ENCODE measurements at regions not wholly inside any gene's neighbourhood (a gene's known extent, or its start where the extent isn't known, plus 50 kb on each side); places are given as distances from the start of the nearest gene placed in this dataset.
"Not testable (repeated sequence)": the region's sequence is repeated elsewhere in the genome, so short reads cannot be mapped to it uniquely, and the experiment has no call there.

DNA sequence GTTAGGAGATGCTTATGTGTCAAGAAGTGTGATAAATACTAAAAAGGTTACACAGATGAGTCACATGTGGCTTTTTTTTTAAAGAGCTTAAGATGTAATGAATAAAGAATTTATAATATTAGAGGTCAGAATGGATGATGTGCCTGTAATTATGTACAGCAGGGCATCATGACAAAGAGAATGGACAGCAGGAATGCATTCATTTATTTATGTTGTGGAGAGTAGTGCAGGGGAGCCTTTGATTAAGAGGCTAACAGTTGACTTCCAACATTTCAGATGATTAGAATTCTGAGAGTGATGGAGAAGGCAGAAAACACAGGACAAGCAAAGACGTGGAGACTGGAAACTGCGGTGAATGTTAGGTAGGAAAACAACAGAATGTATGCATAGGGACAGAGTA is 691.4 kb upstream of the POM121L12 start:
- TF ChIP-seq POLR2AphosphoS5 (IDR thresholded peaks at IDR 0.05; ENCODE audit: borderline replicate concordance, low read depth, low read length) = no peak
- no peak for TF ChIP-seq FOXP2 (optimal IDR thresholded peaks at IDR 0.05; ENCODE audit: control extremely low read depth, extremely low read length, insufficient read depth)
- no peak for TF ChIP-seq EZH2 (IDR thresholded peaks at IDR 0.05)
- no peaks in the 10 kb centered on the region for H3K36me3 ChIP-seq (ENCODE audit: insufficient read depth, low read length)
- DNase-seq (ENCODE audit: low read depth, low spot score) = no peak
- no peak overlapping the region for H3K9ac ChIP-seq (ENCODE audit: insufficient read length)
- no peak overlapping the region for H3K4me3 ChIP-seq
- H3K27ac ChIP-seq = no peak overlapping the region
- no peaks in the 10 kb centered on the region for H3K9me3 ChIP-seq (ENCODE audit: low read depth, low read length)

DNA sequence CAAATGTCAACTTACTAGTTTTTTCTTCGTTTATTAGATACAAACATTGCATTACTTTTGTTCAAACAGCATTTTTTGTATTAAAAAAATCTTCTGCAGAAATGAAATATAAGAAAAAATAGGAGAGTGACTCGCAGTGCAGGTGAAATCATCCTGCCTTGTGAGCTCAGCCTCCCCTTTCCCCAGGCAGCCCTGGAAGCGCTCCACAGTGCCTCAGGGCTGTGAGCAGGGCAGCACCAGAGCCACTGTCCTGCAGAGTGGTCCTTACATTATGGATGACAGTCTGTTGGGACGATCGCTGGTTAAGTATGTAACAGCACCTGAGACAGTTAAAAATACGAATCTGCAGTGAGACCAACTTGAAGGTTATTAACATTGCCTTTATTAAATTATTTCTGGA is 695.4 kb upstream of the POM121L12 start:
- Histone ChIP-seq H3K36me3 (ENCODE audit: insufficient read depth, low read length) (no peaks in the 10 kb centered on the region), H3K9me3 (ENCODE audit: low read depth, low read length) (no peaks in the 10 kb centered on the region), H3K9ac (ENCODE audit: insufficient read length) (no peak overlapping the region), H3K27ac (no peak overlapping the region), H3K4me3 (no peak overlapping the region)
- TF ChIP-seq POLR2AphosphoS5 (IDR thresholded peaks at IDR 0.05; ENCODE audit: borderline replicate concordance, low read depth, low read length) (no peak), FOXP2 (optimal IDR thresholded peaks at IDR 0.05; ENCODE audit: control extremely low read depth, extremely low read length, insufficient read depth) (no peak), EZH2 (IDR thresholded peaks at IDR 0.05) (no peak)
- DNase-seq (ENCODE audit: low read depth, low spot score) = no peak

DNA sequence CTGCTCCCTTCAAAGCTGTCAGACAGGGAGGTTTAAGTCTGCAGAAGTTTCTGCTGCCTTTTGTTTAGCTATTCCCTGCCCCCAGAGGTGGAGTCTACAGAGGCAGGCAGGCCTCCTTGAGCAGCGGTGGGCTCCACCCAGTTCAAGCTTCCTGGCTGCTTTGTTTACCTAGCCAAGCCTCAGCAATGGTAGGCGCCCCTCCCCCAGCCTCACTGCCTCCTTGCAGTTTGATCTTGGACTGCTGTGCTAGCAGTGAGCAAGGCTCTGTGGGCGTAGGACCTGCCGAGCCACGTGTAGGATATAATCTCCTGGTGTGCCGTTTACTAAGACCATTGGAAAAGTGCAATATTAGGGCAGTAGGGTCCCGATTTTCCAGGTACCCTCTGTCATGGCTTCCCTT is 707.1 kb upstream of the POM121L12 start:
- not testable (repeated sequence) for H3K4me3 ChIP-seq; H3K9ac ChIP-seq (ENCODE audit: insufficient read length); H3K36me3 ChIP-seq (ENCODE audit: insufficient read depth, low read length); H3K27ac ChIP-seq; H3K9me3 ChIP-seq (ENCODE audit: low read depth, low read length); DNase-seq (ENCODE audit: low read depth, low spot score)

DNA sequence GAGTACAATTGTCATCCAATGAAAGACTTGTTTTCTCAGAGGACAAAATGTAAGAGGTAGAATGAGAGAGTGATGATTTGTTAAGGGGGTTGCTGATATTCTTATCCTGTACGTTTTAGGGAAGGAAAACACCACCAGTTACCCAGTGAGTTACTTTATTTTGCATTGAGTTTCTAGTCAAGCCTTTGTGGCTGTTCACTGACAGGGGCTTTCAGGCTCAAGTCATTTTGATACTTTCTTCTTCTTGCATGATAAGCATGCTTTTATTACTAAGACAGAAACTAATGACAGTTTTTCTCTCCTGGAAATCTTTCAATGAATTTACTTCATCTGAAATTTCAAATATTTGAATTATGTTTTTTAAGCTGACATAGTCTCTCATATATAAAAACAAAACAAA is 710.2 kb upstream of the POM121L12 start:
- no peaks in the 10 kb centered on the region for H3K36me3 ChIP-seq (ENCODE audit: insufficient read depth, low read length)
- TF ChIP-seq POLR2AphosphoS5 (IDR thresholded peaks at IDR 0.05; ENCODE audit: borderline replicate concordance, low read depth, low read length) = no peak
- no peak for TF ChIP-seq EZH2 (IDR thresholded peaks at IDR 0.05)
- TF ChIP-seq FOXP2 (optimal IDR thresholded peaks at IDR 0.05; ENCODE audit: control extremely low read depth, extremely low read length, insufficient read depth) = no peak
- H3K4me3 ChIP-seq = no peak overlapping the region
- H3K9ac ChIP-seq (ENCODE audit: insufficient read length) = no peak overlapping the region
- no peak overlapping the region for H3K27ac ChIP-seq
- no peaks in the 10 kb centered on the region for H3K9me3 ChIP-seq (ENCODE audit: low read depth, low read length)
- no peak for DNase-seq (ENCODE audit: low read depth, low spot score)

DNA sequence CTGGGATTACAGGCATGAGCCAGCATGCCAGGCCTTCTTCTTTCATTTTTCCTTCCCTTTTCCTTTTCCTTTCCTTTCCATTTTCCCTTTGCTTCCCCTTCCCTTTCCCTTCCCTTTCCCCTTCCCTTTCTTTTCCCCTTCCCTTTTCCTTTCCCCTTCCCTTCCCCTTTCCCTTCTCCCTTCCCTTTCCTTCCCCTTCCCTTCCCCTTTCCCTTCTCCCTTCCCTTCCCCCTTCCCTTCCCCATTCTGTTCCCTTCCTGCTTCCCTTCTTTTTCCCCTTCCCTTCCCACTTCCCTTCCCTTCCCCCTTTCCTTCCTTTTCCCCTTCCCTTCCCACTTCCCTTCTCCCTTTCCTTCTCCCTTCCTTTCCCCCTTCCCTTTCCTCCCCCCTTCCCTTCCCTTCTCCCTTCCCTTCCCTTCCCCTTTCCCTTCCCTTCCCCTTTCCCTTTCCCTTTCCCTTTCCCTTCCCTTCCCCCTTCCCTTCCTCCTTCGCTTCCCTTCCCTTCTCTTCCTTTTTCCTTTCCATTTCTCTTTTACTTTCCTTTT is 712.2 kb upstream of the POM121L12 start:
- Histone ChIP-seq H3K4me3 (no peak overlapping the region), H3K36me3 (ENCODE audit: insufficient read depth, low read length) (no peaks in the 10 kb centered on the region), H3K9me3 (ENCODE audit: low read depth, low read length) (no peaks in the 10 kb centered on the region), H3K9ac (ENCODE audit: insufficient read length) (no peak overlapping the region), H3K27ac (no peak overlapping the region)
- TF ChIP-seq POLR2AphosphoS5 (IDR thresholded peaks at IDR 0.05; ENCODE audit: borderline replicate concordance, low read depth, low read length) (no peak), FOXP2 (optimal IDR thresholded peaks at IDR 0.05; ENCODE audit: control extremely low read depth, extremely low read length, insufficient read depth) (no peak), EZH2 (IDR thresholded peaks at IDR 0.05) (no peak)
- no peak for DNase-seq (ENCODE audit: low read depth, low spot score)

DNA sequence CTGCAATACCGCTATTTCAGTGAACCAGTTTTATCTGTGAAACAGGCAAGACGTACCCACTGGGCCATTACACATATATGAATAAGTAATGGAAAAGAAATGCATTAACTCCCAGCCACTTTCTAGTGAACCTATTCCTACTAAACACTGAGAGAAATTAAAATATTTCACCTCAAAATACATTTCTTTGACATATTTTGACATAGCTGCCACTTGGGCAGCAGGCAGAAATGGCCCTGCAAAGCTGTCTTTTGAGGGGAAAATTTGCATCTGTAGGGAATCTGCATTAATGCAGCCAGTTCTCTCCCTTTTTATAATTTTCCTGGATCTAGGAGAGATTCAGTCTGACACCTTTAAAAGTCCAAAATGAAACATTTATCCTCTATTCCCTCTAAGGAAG is 714.8 kb upstream of the POM121L12 start:
- H3K9ac ChIP-seq (ENCODE audit: insufficient read length) = no peak overlapping the region
- H3K9me3 ChIP-seq (ENCODE audit: low read depth, low read length) = no peaks in the 10 kb centered on the region
- H3K27ac ChIP-seq = no peak overlapping the region
- no peak for DNase-seq (ENCODE audit: low read depth, low spot score)
- TF ChIP-seq FOXP2 (optimal IDR thresholded peaks at IDR 0.05; ENCODE audit: control extremely low read depth, extremely low read length, insufficient read depth) = no peak
- no peak for TF ChIP-seq EZH2 (IDR thresholded peaks at IDR 0.05)
- no peak for TF ChIP-seq POLR2AphosphoS5 (IDR thresholded peaks at IDR 0.05; ENCODE audit: borderline replicate concordance, low read depth, low read length)
- no peaks in the 10 kb centered on the region for H3K36me3 ChIP-seq (ENCODE audit: insufficient read depth, low read length)
- H3K4me3 ChIP-seq = no peak overlapping the region

DNA sequence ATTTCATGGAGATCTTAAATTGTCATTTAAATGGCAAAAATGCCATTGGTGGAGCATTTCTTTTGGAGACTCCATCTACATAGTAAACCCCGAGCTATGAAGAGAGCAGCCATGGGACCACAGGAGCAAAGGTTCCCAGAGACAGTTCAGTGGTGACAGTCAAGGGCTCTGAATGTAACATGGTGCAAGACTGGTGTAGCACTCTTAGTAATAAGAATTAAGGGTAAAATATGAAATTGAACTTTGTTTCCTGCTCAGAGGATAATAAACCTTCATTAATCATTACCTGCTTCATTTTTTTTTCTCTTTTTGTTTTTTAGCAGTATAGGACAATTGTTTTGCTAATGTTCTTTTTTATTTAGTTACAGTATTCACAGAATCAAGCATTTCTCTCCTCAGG is 717.5 kb upstream of the POM121L12 start:
- H3K36me3 ChIP-seq (ENCODE audit: insufficient read depth, low read length) = no peaks in the 10 kb centered on the region
- H3K27ac ChIP-seq = no peak overlapping the region
- DNase-seq (ENCODE audit: low read depth, low spot score) = no peak
- H3K4me3 ChIP-seq = no peak overlapping the region
- no peak overlapping the region for H3K9ac ChIP-seq (ENCODE audit: insufficient read length)
- H3K9me3 ChIP-seq (ENCODE audit: low read depth, low read length) = no peaks in the 10 kb centered on the region
- TF ChIP-seq POLR2AphosphoS5 (IDR thresholded peaks at IDR 0.05; ENCODE audit: borderline replicate concordance, low read depth, low read length) (no peak), EZH2 (IDR thresholded peaks at IDR 0.05) (no peak), FOXP2 (optimal IDR thresholded peaks at IDR 0.05; ENCODE audit: control extremely low read depth, extremely low read length, insufficient read depth) (no peak)

DNA sequence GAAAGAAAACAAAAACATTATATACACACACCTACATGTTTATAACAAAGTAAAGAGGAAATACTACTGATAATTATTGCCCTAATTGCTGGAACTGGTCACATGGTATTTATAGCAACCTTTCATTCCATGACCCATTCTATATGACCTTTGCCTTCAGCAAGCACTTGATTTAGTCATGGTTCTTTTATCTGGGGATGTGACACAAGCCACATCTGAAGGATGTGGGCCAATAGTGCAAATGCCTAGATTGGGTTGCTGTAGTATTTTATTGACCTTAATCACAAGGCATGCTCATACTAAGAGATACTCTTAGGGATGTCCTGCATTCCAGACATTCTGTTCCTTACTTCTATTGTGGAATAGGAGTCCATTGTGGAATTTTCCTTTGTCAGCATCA is 723.5 kb upstream of the POM121L12 start:
- H3K27ac ChIP-seq = no peak overlapping the region
- H3K4me3 ChIP-seq = no peak overlapping the region
- H3K9me3 ChIP-seq (ENCODE audit: low read depth, low read length) = no peaks in the 10 kb centered on the region
- no peak for DNase-seq (ENCODE audit: low read depth, low spot score)
- H3K9ac ChIP-seq (ENCODE audit: insufficient read length) = no peak overlapping the region
- no peaks in the 10 kb centered on the region for H3K36me3 ChIP-seq (ENCODE audit: insufficient read depth, low read length)
- TF ChIP-seq FOXP2 (optimal IDR thresholded peaks at IDR 0.05; ENCODE audit: control extremely low read depth, extremely low read length, insufficient read depth) = no peak

DNA sequence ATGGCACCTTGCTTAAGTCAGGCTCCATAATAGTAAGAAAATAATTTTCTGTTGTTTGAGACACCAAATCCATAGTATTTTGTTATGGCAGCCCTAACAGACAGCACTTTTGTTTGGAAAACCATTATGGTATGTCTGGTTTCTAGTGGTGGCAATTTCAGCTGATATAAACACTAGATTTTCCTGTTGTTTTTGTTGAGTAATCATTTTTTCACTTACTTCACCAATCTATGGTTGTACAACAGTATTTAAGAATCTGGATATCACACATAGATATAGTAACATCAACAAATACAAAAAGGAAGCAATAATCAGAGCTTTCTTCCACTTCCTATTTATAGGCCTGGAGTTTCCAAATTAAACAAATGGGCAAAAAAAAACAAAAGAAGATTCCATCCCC is 725.8 kb upstream of the POM121L12 start:
- no peak for DNase-seq (ENCODE audit: low read depth, low spot score)
- Histone ChIP-seq H3K27ac (no peak overlapping the region), H3K9ac (ENCODE audit: insufficient read length) (no peak overlapping the region), H3K4me3 (no peak overlapping the region), H3K9me3 (ENCODE audit: low read depth, low read length) (no peaks in the 10 kb centered on the region), H3K36me3 (ENCODE audit: insufficient read depth, low read length) (no peaks in the 10 kb centered on the region)
- no peak for TF ChIP-seq FOXP2 (optimal IDR thresholded peaks at IDR 0.05; ENCODE audit: control extremely low read depth, extremely low read length, insufficient read depth)
- no peak for TF ChIP-seq EZH2 (IDR thresholded peaks at IDR 0.05)
- TF ChIP-seq POLR2AphosphoS5 (IDR thresholded peaks at IDR 0.05; ENCODE audit: borderline replicate concordance, low read depth, low read length) = no peak
